Chondrocyte (in vitro differentiated cells): ENCODE measurements at regions not wholly inside any gene's neighbourhood (a gene's known extent, or its start where the extent isn't known, plus 50 kb on each side); places are given as distances from the start of the nearest gene placed in this dataset.

ENCODE experiments used
- DNase-seq: peaks from one replicate; pipeline ENCODE4 v3.0.0; 2021; ENCODE audit warnings: mixed read lengths, low spot score
- H3K27ac Mint-ChIP-seq: one replicate; pipeline ENCODE4 v1.8.0; 2021; ENCODE audit warnings: mild to moderate bottlenecking, moderate library complexity, mixed read lengths; ENCODE audit not compliant: unreplicated experiment
- H3K27me3 Mint-ChIP-seq: 2 replicates; pipeline ENCODE4 v1.8.0; 2021; ENCODE audit warnings: low read depth, mixed read lengths
- H3K36me3 Mint-ChIP-seq: 2 replicates; pipeline ENCODE4 v1.8.0; 2021; ENCODE audit warnings: low read depth, mixed read lengths
- H3K4me1 Mint-ChIP-seq: 2 replicates; pipeline ENCODE4 v1.8.0; 2021; ENCODE audit warnings: low read depth, mild to moderate bottlenecking, mixed read lengths
- H3K4me3 Mint-ChIP-seq: one replicate; pipeline ENCODE4 v1.8.0; 2021; ENCODE audit warnings: mild to moderate bottlenecking, moderate library complexity, mixed read lengths; ENCODE audit not compliant: unreplicated experiment
- H3K9me3 Mint-ChIP-seq: 2 replicates; pipeline ENCODE4 v1.8.0; 2021; ENCODE audit warnings: low read depth, mixed read lengths
- CTCF ChIP-seq: fragments of 200-600 bp; sonication (generic); IDR thresholded peaks from 2 replicates; pipeline ENCODE4 v1.5.0; 2021; ENCODE audit warnings: antibody characterized with exemption, mild to moderate bottlenecking, moderate library complexity

- H3K36me3 Mint-ChIP-seq: no peaks in the 10 kb centered on the region
- peaks cover 6% of the 10 kb centered on the region for H3K9me3 Mint-ChIP-seq
- no peak overlapping the region for H3K27ac Mint-ChIP-seq
- no peak for DNase-seq
- no peak for TF ChIP-seq CTCF
- no peaks in the 10 kb centered on the region for H3K27me3 Mint-ChIP-seq
- no peaks in the 10 kb centered on the region for H3K4me1 Mint-ChIP-seq
- H3K4me3 Mint-ChIP-seq: no peak overlapping the region
Observed at GRCh38 chr5:142259758-142260157, 65.1 kb downstream of the SPRY4 start.

GRCh38 chr5:142255831-142256230, 69.0 kb downstream of the SPRY4 start:
- H3K27ac Mint-ChIP-seq: no peak overlapping the region

GRCh38 chr5:142254431-142254830, 70.4 kb downstream of the SPRY4 start:
- no peak for DNase-seq
- Mint-ChIP-seq H3K27ac (no peak overlapping the region), H3K9me3 (peaks cover 6% of the 10 kb centered on the region), H3K36me3 (no peaks in the 10 kb centered on the region), H3K4me1 (no peaks in the 10 kb centered on the region), H3K4me3 (no peak overlapping the region), H3K27me3 (no peaks in the 10 kb centered on the region)
- TF ChIP-seq CTCF: no peak

More at GRCh38 chr5:142255831-142256230, 69.0 kb downstream of the SPRY4 start:
- Mint-ChIP-seq H3K36me3 (no peaks in the 10 kb centered on the region), H3K9me3 (peaks cover 6% of the 10 kb centered on the region), H3K4me3 (no peak overlapping the region), H3K27me3 (no peaks in the 10 kb centered on the region), H3K4me1 (no peaks in the 10 kb centered on the region)
- no peak for TF ChIP-seq CTCF
- DNase-seq: no peak

GRCh38 chr5:142253938-142254337, 70.9 kb downstream of the SPRY4 start:
- DNase-seq: no peak
- Mint-ChIP-seq H3K4me1 (peaks cover 4% of the 10 kb centered on the region), H3K27ac (peak overlapping the region; percentile 32), H3K36me3 (no peaks in the 10 kb centered on the region), H3K9me3 (peaks cover 6% of the 10 kb centered on the region), H3K4me3 (no peak overlapping the region), H3K27me3 (no peaks in the 10 kb centered on the region)
- no peak for TF ChIP-seq CTCF

- Mint-ChIP-seq H3K36me3 (no peaks in the 10 kb centered on the region), H3K27me3 (no peaks in the 10 kb centered on the region), H3K4me1 (peaks cover 20% of the 10 kb centered on the region), H3K4me3 (no peak overlapping the region), H3K27ac (no peak overlapping the region), H3K9me3 (no peaks in the 10 kb centered on the region)
- no peak for DNase-seq
- TF ChIP-seq CTCF: no peak
Observed at GRCh38 chr5:142250119-142250518, 74.7 kb downstream of the SPRY4 start.
